ENCODE measurements at regions not wholly inside any gene's neighbourhood (a gene's known extent, or its start where the extent isn't known, plus 50 kb on each side); places are given as distances from the start of the nearest gene placed in this dataset.

GRCh38 chr4:67035501-67035900 is 509.8 kb downstream of the CENPC start:
- peak; percentile 85 for DNase-seq (ENCODE audit: low read depth)
- TF ChIP-seq CTCF (conservative IDR thresholded peaks at IDR 0.05; ENCODE audit: low read depth, low read length) = no peak
- H3K4me3 ChIP-seq (ENCODE audit: low read depth, low read length) = no peak overlapping the region

DNA sequence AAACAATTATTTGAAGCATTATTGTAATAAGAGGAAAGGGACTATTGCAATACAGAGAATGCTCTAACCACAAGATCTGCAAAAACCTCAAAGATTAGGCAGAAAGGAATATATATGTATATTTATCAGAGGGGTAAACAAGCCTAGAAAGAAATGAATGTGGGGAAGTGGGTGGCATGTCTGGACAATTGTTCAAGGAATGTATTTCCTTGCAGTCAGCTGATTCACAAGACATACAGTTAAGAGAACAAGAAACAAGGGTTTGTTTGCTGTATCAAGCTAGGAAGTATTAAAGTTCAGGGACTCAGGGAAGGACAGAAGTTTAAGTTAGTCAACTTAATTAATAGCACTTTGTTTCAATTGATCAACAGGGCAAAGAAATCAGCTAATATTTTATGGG is 514.7 kb downstream of the CENPC start:
- TF ChIP-seq CTCF (conservative IDR thresholded peaks at IDR 0.05; ENCODE audit: low read depth, low read length) = no peak
- peak; percentile 39 for DNase-seq (ENCODE audit: low read depth)
- H3K4me3 ChIP-seq (ENCODE audit: low read depth, low read length) = no peak overlapping the region

DNA sequence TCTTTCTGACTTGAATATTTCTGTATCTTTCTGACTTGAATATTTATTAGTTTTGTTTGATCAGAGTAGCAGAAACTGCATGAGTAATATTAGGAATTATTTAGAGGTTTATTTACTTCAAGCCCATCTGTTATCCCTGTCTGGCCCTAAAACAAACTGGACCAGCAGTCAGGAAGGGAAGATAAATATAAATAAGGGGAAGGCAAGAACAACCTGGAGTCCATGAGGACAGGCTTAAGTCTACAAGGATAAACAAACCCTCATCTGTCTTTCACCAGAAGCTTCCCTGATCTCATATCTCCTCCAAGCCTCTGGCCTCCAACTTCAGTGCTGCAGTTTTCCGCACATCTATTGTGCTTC is 524.9 kb downstream of the CENPC start:
- no peak for DNase-seq (ENCODE audit: low read depth)
- no peak overlapping the region for H3K4me3 ChIP-seq (ENCODE audit: low read depth, low read length)
- TF ChIP-seq CTCF (conservative IDR thresholded peaks at IDR 0.05; ENCODE audit: low read depth, low read length) = no peak

DNA sequence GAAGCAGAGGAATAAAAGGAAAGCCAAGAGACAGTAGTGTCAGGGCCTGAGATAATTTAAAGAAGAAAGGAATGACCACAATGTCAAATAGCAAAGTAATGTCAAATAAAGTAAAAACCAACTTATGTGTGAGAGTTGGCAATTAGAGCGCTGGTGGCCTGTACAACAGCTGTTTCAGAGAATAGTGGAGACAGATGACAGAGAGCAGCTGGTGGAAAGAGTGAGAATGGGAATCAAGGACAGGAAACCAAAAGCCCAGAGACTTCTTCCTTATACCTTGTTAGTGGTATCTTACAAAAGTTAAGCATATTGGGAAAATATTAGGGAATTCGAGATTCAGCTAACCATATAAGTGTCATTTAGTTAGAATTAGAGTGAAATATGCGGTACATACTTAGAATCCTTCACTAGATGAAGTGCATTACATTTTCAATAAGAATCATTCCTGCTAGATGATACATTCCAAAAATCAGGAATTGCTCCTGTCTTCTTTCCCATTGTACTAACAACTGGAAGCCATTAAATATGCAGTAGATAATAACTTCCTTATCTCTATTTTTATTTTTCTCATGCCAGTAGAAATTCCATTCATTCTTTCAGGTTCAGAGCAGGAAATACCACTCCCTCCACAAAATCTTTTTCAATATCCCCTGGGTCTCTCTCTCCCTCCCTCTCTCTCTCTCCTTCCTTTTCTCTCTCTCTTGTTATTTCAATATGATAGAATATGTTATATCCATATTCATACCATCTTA is 525.4 kb downstream of the CENPC start:
- H3K4me3 ChIP-seq (ENCODE audit: low read depth, low read length) = no peak overlapping the region
- peak; percentile 39 for DNase-seq (ENCODE audit: low read depth)
- no peak for TF ChIP-seq CTCF (conservative IDR thresholded peaks at IDR 0.05; ENCODE audit: low read depth, low read length)

- H3K4me3 ChIP-seq (ENCODE audit: low read depth, low read length) = no peak overlapping the region
- no peak for TF ChIP-seq CTCF (conservative IDR thresholded peaks at IDR 0.05; ENCODE audit: low read depth, low read length)
- no peak for DNase-seq (ENCODE audit: low read depth)
These were observed 530.7 kb downstream of the CENPC start for GRCh38 chr4:67014592-67014991.

GRCh38 chr4:67006791-67007190 is 538.5 kb downstream of the CENPC start:
- no peak overlapping the region for H3K4me3 ChIP-seq (ENCODE audit: low read depth, low read length)
- no peak for DNase-seq (ENCODE audit: low read depth)
- no peak for TF ChIP-seq CTCF (conservative IDR thresholded peaks at IDR 0.05; ENCODE audit: low read depth, low read length)

DNA sequence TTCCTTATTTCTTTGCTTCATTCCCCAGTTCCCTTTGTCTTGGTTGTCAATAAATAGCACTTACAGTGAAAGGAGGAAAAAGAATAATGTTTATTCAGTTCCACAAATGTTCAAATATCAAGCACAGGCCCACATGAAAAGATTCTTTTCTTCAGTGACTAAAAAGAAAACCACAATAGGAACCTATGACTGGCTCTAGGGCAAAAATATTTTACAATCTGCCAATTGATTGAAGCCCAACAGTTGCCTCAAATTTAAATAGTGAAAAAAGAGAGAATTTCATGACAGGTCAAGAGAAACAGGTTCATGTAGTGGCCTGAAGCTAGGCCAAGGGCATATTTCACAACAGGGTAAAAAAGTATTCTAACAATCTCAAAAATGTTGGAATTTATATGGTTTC is 553.8 kb downstream of the CENPC start:
- no peak for TF ChIP-seq CTCF (conservative IDR thresholded peaks at IDR 0.05; ENCODE audit: low read depth, low read length)
- DNase-seq (ENCODE audit: low read depth) = no peak

More for the DNA sequence above, 553.8 kb downstream of the CENPC start:
- H3K4me3 ChIP-seq (ENCODE audit: low read depth, low read length) = no peak overlapping the region

All from choroid plexus epithelial cell (primary cell).